NB4 (cell line): ENCODE measurements at regions not wholly inside any gene's neighbourhood (a gene's known extent, or its start where the extent isn't known, plus 50 kb on each side); places are given as distances from the start of the nearest gene placed in this dataset.
"Not testable (repeated sequence)": the region's sequence is repeated elsewhere in the genome, so short reads cannot be mapped to it uniquely, and the experiment has no call there.

ENCODE experiments used
- DNase-seq: peaks from one replicate; pipeline ENCODE4 v3.0.0; 2010; ENCODE audit warnings: low read depth
- H3K4me3 ChIP-seq: one replicate; pipeline ENCODE4 v1.5.1; 2011; ENCODE audit warnings: mild to moderate bottlenecking, low read depth, low read length, moderate library complexity
- MAX ChIP-seq: IDR thresholded peaks from 2 replicates; pipeline ENCODE4 v1.6.1; 2011; ENCODE audit warnings: low read depth, low read length
- MYC ChIP-seq: IDR thresholded peaks from 2 replicates; pipeline ENCODE4 v1.6.1; 2011; ENCODE audit warnings: low read depth, low read length
- POLR2A ChIP-seq: IDR thresholded peaks from 2 replicates; pipeline ENCODE4 v1.6.1; 2011; ENCODE audit warnings: mild to moderate bottlenecking; ENCODE audit not compliant: insufficient read length; ENCODE audit errors: extremely low read depth
- TF ChIP-seq, protein P1 (sequence below): IDR thresholded peaks from one replicate; pipeline ENCODE4 v1.5.1; 2012; ENCODE audit warnings: low read depth, low read length

- DNase-seq: no peak
- no peak overlapping the region for H3K4me3 ChIP-seq
- no peak for TF ChIP-seq MYC
- TF ChIP-seq, protein P1, sequence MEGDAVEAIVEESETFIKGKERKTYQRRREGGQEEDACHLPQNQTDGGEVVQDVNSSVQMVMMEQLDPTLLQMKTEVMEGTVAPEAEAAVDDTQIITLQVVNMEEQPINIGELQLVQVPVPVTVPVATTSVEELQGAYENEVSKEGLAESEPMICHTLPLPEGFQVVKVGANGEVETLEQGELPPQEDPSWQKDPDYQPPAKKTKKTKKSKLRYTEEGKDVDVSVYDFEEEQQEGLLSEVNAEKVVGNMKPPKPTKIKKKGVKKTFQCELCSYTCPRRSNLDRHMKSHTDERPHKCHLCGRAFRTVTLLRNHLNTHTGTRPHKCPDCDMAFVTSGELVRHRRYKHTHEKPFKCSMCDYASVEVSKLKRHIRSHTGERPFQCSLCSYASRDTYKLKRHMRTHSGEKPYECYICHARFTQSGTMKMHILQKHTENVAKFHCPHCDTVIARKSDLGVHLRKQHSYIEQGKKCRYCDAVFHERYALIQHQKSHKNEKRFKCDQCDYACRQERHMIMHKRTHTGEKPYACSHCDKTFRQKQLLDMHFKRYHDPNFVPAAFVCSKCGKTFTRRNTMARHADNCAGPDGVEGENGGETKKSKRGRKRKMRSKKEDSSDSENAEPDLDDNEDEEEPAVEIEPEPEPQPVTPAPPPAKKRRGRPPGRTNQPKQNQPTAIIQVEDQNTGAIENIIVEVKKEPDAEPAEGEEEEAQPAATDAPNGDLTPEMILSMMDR: no peak
- TF ChIP-seq MAX: no peak
- no peak for TF ChIP-seq POLR2A
Measured at GRCh38 chr1:221965252-221965651, 223.4 kb upstream of the DUSP10 start.

GRCh38 chr1:221963742-221964141 lies 221.9 kb upstream of the DUSP10 start:
- no peak for DNase-seq
- TF ChIP-seq MAX (no peak), MYC (no peak), POLR2A (no peak)
- TF ChIP-seq, protein P1: no peak
- no peak overlapping the region for H3K4me3 ChIP-seq

DNA sequence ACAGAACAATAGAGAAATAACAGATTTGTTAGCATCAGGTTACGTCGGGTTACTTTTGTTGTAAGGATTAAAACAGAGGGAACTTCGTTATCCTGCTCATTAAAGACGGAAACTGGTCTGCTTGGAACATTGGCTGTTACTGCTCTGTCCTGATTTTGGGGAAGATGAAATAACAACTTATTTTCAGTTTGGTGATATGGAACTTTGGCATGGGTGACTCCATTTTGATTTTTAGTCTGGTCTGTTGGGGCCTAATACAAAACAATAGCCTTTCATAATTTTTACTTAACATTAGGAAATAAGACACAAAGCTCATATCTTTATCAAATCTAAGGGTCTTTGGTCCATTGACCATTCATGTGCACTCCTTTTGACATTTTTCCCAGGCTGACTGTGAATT lies 220.5 kb upstream of the DUSP10 start:
- no peak for TF ChIP-seq MYC
- TF ChIP-seq POLR2A: no peak
- TF ChIP-seq, protein P1: no peak
- no peak for TF ChIP-seq MAX
- DNase-seq: no peak
- no peak overlapping the region for H3K4me3 ChIP-seq

GRCh38 chr1:221961532-221962292 lies 219.8 kb upstream of the DUSP10 start:
- DNase-seq: peak; percentile 84
- H3K4me3 ChIP-seq: peak overlapping the region; percentile 28
- peak; percentile 31; the same call in 1 of the 2 replicates for TF ChIP-seq MYC
- no peak for TF ChIP-seq POLR2A
- peak; percentile 33; the same call in 1 of the 2 replicates for TF ChIP-seq MAX

DNA sequence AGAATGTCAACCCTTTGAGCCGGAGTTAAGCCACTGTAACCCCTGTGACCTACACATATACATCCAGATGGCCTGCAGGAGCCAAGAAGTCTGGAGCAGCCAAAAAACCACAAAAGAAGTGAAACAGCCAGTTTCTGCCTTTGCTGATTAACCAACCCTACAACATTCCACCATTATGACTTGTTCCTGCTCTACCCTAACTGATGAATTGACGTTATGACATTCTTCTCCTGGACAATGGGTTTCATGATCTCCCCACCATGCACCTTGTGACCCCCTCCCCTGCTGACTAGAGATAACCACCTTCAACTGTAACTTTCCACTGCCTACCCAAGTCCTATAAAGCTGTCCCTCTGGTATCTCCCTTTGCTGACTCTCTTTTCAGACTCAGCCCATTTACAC lies 216.3 kb upstream of the DUSP10 start:
- H3K4me3 ChIP-seq: not testable (repeated sequence)
- DNase-seq: peak; percentile 20

GRCh38 chr1:221957350-221957749 lies 215.5 kb upstream of the DUSP10 start:
- not testable (repeated sequence) for H3K4me3 ChIP-seq, DNase-seq

DNA sequence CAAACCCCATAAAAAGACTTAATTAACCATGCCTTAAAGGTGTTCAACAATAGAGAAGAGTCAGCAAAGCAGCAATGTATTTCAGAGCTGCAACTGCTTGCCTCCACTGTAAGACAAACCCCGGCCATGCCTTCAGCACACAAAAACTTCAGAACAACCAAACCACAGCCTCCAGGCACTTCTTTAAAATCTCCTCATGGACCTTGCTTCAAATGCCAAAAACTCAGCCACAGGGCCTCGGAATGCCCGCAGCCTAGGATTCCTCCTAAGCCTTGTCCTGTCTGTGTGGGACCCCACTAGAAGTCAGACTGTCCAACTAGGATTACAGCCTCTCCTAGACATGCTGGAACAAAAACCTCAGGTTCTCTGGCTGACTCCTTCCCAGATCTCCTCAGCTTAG lies 208.1 kb upstream of the DUSP10 start:
- TF ChIP-seq MYC (no peak), POLR2A (no peak), MAX (no peak)
- TF ChIP-seq, protein P1: no peak
- no peak overlapping the region for H3K4me3 ChIP-seq
- no peak for DNase-seq
